ENCODE measurements at regions not wholly inside any gene's neighbourhood (a gene's known extent, or its start where the extent isn't known, plus 50 kb on each side); places are given as distances from the start of the nearest gene placed in this dataset.
A peak's percentile ranks its signal among the peaks of the same experiment; 100 is the strongest.

GRCh38 chr17:77727037-77727615 lies 231.4 kb upstream of the TNRC6C start:
- no peak for DNase-seq (ENCODE audit: extremely low read depth, low read depth)
- no peak for TF ChIP-seq CTCF (IDR thresholded peaks at IDR 0.05; ENCODE audit: low read depth, low read length)

- TF ChIP-seq CTCF (IDR thresholded peaks at IDR 0.05; ENCODE audit: low read depth, low read length): no peak
- DNase-seq (ENCODE audit: extremely low read depth, low read depth): no peak
Measured at GRCh38 chr17:77728474-77728795, 230.1 kb upstream of the TNRC6C start.

GRCh38 chr17:77728871-77729270 lies 229.6 kb upstream of the TNRC6C start:
- no peak for TF ChIP-seq CTCF (IDR thresholded peaks at IDR 0.05; ENCODE audit: low read depth, low read length)
- DNase-seq (ENCODE audit: extremely low read depth, low read depth): no peak

- TF ChIP-seq CTCF (IDR thresholded peaks at IDR 0.05; ENCODE audit: low read depth, low read length): no peak
Measured at GRCh38 chr17:77729587-77729986, 228.9 kb upstream of the TNRC6C start.

GRCh38 chr17:77730376-77730775 lies 228.1 kb upstream of the TNRC6C start:
- no peak for DNase-seq (ENCODE audit: extremely low read depth, low read depth)
- TF ChIP-seq CTCF (IDR thresholded peaks at IDR 0.05; ENCODE audit: low read depth, low read length): no peak

More at GRCh38 chr17:77729587-77729986, 228.9 kb upstream of the TNRC6C start:
- no peak for DNase-seq (ENCODE audit: extremely low read depth, low read depth)

- no peak for DNase-seq (ENCODE audit: extremely low read depth, low read depth)
- TF ChIP-seq CTCF (IDR thresholded peaks at IDR 0.05; ENCODE audit: low read depth, low read length): no peak
Measured at GRCh38 chr17:77733576-77734296, 224.8 kb upstream of the TNRC6C start.

GRCh38 chr17:77734371-77735080 lies 224.0 kb upstream of the TNRC6C start:
- TF ChIP-seq CTCF (IDR thresholded peaks at IDR 0.05; ENCODE audit: low read depth, low read length): no peak; the same call in 1 of the 2 replicates
- DNase-seq (ENCODE audit: extremely low read depth, low read depth): peak; percentile 46

All from AG09319 (cell line).